H9 (cell line): ENCODE measurements at regions not wholly inside any gene's neighbourhood (a gene's known extent, or its start where the extent isn't known, plus 50 kb on each side); places are given as distances from the start of the nearest gene placed in this dataset.

ENCODE experiments used
- DNase-seq: peaks from one replicate; pipeline ENCODE4 v3.0.0-alpha.2; 2017
- H2AFZ ChIP-seq: one replicate; pipeline ENCODE4 v1.6.1; 2013; ENCODE audit warnings: mild to moderate bottlenecking, low read length, control low read depth, moderate library complexity
- H2AK5ac ChIP-seq: 2 replicates; pipeline ENCODE4 v1.6.1; 2013; ENCODE audit warnings: low read length, control low read depth, mixed read lengths; ENCODE audit not compliant: insufficient read length
- H2BK120ac ChIP-seq: one replicate; pipeline ENCODE4 v1.6.1; 2013; ENCODE audit warnings: low read depth, mild to moderate bottlenecking, low read length, control low read depth, inconsistent platforms; ENCODE audit not compliant: poor library complexity, severe bottlenecking
- H2BK12ac ChIP-seq: 2 replicates; pipeline ENCODE4 v1.6.1; 2013; ENCODE audit warnings: low read length, control low read depth, mixed read lengths, low read depth; ENCODE audit not compliant: insufficient read length
- H2BK15ac ChIP-seq: 2 replicates; pipeline ENCODE4 v1.6.1; 2013; ENCODE audit warnings: low read depth, low read length, control low read depth
- H2BK20ac ChIP-seq: one replicate; pipeline ENCODE4 v1.6.1; 2013; ENCODE audit warnings: low read depth, mild to moderate bottlenecking, low read length, control low read depth, inconsistent platforms; ENCODE audit not compliant: poor library complexity, severe bottlenecking
- H2BK5ac ChIP-seq: 2 replicates; pipeline ENCODE4 v1.6.1; 2013; ENCODE audit warnings: low read length, control low read depth, mixed read lengths; ENCODE audit not compliant: insufficient read length
- H3K14ac ChIP-seq: 2 replicates; pipeline ENCODE4 v1.6.1; 2013; ENCODE audit warnings: low read length, control low read depth; ENCODE audit not compliant: insufficient read depth
- H3K18ac ChIP-seq: 2 replicates; pipeline ENCODE4 v1.6.1; 2013; ENCODE audit warnings: low read depth, mild to moderate bottlenecking, mixed read lengths, low read length, control low read depth; ENCODE audit not compliant: insufficient read length
- H3K23ac ChIP-seq: 2 replicates; pipeline ENCODE4 v1.6.1; 2013; ENCODE audit warnings: low read length, control low read depth, mixed read lengths, low read depth; ENCODE audit not compliant: insufficient read length
- H3K23me2 ChIP-seq: 2 replicates; pipeline ENCODE4 v1.6.1; 2013; ENCODE audit warnings: low read depth, mild to moderate bottlenecking, mixed read lengths, low read length, control low read depth; ENCODE audit not compliant: insufficient read length, poor library complexity, severe bottlenecking
- H3K27ac ChIP-seq: 2 replicates; pipeline ENCODE4 v1.5.1; 2013; ENCODE audit warnings: low read length, control low read depth, mixed read lengths, low read depth; ENCODE audit not compliant: insufficient read length
- H3K27me3 ChIP-seq: 2 replicates; pipeline ENCODE4 v1.6.1; 2013; ENCODE audit warnings: low read length, control low read depth, inconsistent platforms; ENCODE audit not compliant: insufficient read depth
- H3K4ac ChIP-seq: 2 replicates; pipeline ENCODE4 v1.6.1; 2013; ENCODE audit warnings: low read depth, mild to moderate bottlenecking, control low read depth, inconsistent platforms, low read length, moderate library complexity
- H3K4me1 ChIP-seq: 2 replicates; pipeline ENCODE4 v1.6.1; 2013; ENCODE audit warnings: low read length, control low read depth, inconsistent platforms; ENCODE audit not compliant: insufficient read depth
- H3K4me2 ChIP-seq: 2 replicates; pipeline ENCODE4 v1.6.1; 2013; ENCODE audit warnings: low read length, control low read depth, mixed read lengths; ENCODE audit not compliant: insufficient read length, insufficient read depth
- H3K56ac ChIP-seq: 2 replicates; pipeline ENCODE4 v1.6.1; 2013; ENCODE audit warnings: low read depth, mild to moderate bottlenecking, mixed read lengths, low read length, control low read depth; ENCODE audit not compliant: insufficient read length
- H3K79me1 ChIP-seq: 2 replicates; pipeline ENCODE4 v1.6.1; 2013; ENCODE audit warnings: low read depth, mild to moderate bottlenecking, moderate library complexity, low read length, control low read depth, inconsistent platforms; ENCODE audit not compliant: insufficient read depth, poor library complexity, severe bottlenecking
- H3K79me2 ChIP-seq: 2 replicates; pipeline ENCODE4 v1.6.1; 2013; ENCODE audit warnings: low read length, control low read depth, inconsistent platforms; ENCODE audit not compliant: insufficient read depth
- H3K9ac ChIP-seq: 2 replicates; pipeline ENCODE4 v1.6.1; 2013; ENCODE audit warnings: low read length, control low read depth, mixed read lengths; ENCODE audit not compliant: insufficient read length; ENCODE audit errors: extremely low read depth
- H3K9me3 ChIP-seq: one replicate; pipeline ENCODE4 v1.6.1; 2013; ENCODE audit warnings: low read depth, low read length, inconsistent platforms; ENCODE audit not compliant: control insufficient read depth
- H3T11ph ChIP-seq: one replicate; pipeline ENCODE4 v1.6.1; 2013; ENCODE audit warnings: mild to moderate bottlenecking, low read length, control low read depth, inconsistent platforms
- H4K20me1 ChIP-seq: one replicate; pipeline ENCODE4 v1.6.1; 2013; ENCODE audit not compliant: control insufficient read depth, insufficient read length, insufficient read depth
- H4K5ac ChIP-seq: 2 replicates; pipeline ENCODE4 v1.6.1; 2013; ENCODE audit warnings: low read depth, mild to moderate bottlenecking, mixed read lengths, low read length, control low read depth; ENCODE audit not compliant: insufficient read length
- H4K8ac ChIP-seq: replicated peaks from 2 replicates; pipeline ENCODE4 v1.6.1; 2013; ENCODE audit warnings: low read length, control low read depth, mixed read lengths, low read depth; ENCODE audit not compliant: insufficient read length
- H4K91ac ChIP-seq: 2 replicates; pipeline ENCODE4 v1.6.1; 2013; ENCODE audit warnings: low read depth, mild to moderate bottlenecking, moderate library complexity, mixed read lengths, low read length, control low read depth; ENCODE audit not compliant: insufficient read length
- H3K27ac Mint-ChIP-seq, 3 experiments: 2 replicates in 2 of 3; 3 replicates in 1 of 3; pipeline ENCODE4 v1.8.0; 2020 to 2021; ENCODE audit warnings: mixed read lengths in 3 of 3, mild to moderate bottlenecking in 1 of 3, moderate library complexity in 1 of 3
- H3K27me3 Mint-ChIP-seq: 2 replicates; pipeline ENCODE4 v1.8.0; 2021; ENCODE audit warnings: low read depth, mild to moderate bottlenecking, moderate library complexity, mixed read lengths
- H3K36me3 Mint-ChIP-seq, 3 experiments: 2 replicates in 2 of 3; 3 replicates in 1 of 3; pipeline ENCODE4 v1.8.0; 2020 to 2021; ENCODE audit warnings: low read depth in 3 of 3, mixed read lengths in 3 of 3; ENCODE audit not compliant: insufficient read depth in 1 of 3
- H3K4me1 Mint-ChIP-seq, 2 experiments: 2 replicates each; pipeline ENCODE4 v1.8.0; 2020; ENCODE audit warnings: mixed read lengths in 2 of 2
- H3K4me3 Mint-ChIP-seq, 2 experiments: 2 replicates in 1 of 2; 3 replicates in 1 of 2; pipeline ENCODE4 v1.8.0; 2020 to 2021; ENCODE audit warnings: mild to moderate bottlenecking in 2 of 2, mixed read lengths in 2 of 2, moderate library complexity in 1 of 2
- H3K9me3 Mint-ChIP-seq, 2 experiments: 2 replicates in 1 of 2; 3 replicates in 1 of 2; pipeline ENCODE4 v1.8.0; 2020; ENCODE audit warnings: mild to moderate bottlenecking in 2 of 2, mixed read lengths in 2 of 2, moderate library complexity in 1 of 2
- WGBS: extraction: QIAGEN DNeasy Blood & Tissue Kit; methylation state at CpG from one replicate; pipeline ENCODE4 v1.1.7; 2013; ENCODE audit warnings: missing lambda C conversion rate, low lambda C conversion rate, mixed read lengths; ENCODE audit not compliant: insufficient read length; ENCODE audit errors: extremely low coverage; 5-methylcytosine and 5-hydroxymethylcytosine counted together
- TF ChIP-seq, protein P1 (sequence below): fragments of 200-600 bp; sonication (generic); conservative IDR thresholded peaks from 3 replicates; pipeline ENCODE4 v1.8.0; 2021; ENCODE audit warnings: antibody characterized with exemption, mild to moderate bottlenecking

DNA sequence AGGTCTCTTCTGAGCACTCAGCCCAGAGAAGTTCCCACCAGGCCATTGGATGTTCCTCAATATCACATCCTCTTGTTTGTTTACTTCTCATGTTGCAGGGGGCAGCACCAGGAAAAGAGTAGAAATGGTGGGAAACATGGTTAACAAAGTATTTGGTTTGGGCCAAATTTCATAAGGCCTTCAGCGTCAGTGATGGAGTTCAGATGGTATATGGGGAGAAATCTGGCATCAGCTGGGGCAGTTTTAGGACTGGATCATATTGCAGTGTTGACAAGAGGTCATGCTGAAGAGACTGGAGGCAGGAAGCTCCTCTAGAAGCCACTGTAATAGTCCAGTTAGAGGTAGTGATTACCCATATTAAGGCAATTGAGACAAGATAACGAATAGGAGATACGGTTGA lies 200.0 kb downstream of the WDR11 start:
- Mint-ChIP-seq H3K27me3 (no peaks in the 10 kb centered on the region; the same call in 1 of the 2 replicates), H3K4me3 (no peak overlapping the region), H3K9me3 (peaks cover 3% of the 10 kb centered on the region in 2 experiments; a peak in 4 of 5 replicates), H3K4me1 (no peaks in the 10 kb centered on the region), H3K27ac (no peak overlapping the region), H3K36me3 (no peaks in the 10 kb centered on the region)
- no peaks in the 10 kb centered on the region for H3K79me1 ChIP-seq
- H3K27me3 ChIP-seq: no peaks in the 10 kb centered on the region
- no peak overlapping the region for H3K14ac ChIP-seq
- no peaks in the 10 kb centered on the region for H3K79me2 ChIP-seq
- no peaks in the 10 kb centered on the region for H3K9me3 ChIP-seq
- H4K91ac ChIP-seq: no peak overlapping the region
- H3K18ac ChIP-seq: no peak overlapping the region
- no peaks in the 10 kb centered on the region for H4K20me1 ChIP-seq
- no peak overlapping the region for H4K8ac ChIP-seq
- H3K4ac ChIP-seq: no peak overlapping the region
- no peaks in the 10 kb centered on the region for H3K4me1 ChIP-seq
- no peak overlapping the region for H2BK15ac ChIP-seq
- no peak overlapping the region for H2BK20ac ChIP-seq
- TF ChIP-seq, protein P1, sequence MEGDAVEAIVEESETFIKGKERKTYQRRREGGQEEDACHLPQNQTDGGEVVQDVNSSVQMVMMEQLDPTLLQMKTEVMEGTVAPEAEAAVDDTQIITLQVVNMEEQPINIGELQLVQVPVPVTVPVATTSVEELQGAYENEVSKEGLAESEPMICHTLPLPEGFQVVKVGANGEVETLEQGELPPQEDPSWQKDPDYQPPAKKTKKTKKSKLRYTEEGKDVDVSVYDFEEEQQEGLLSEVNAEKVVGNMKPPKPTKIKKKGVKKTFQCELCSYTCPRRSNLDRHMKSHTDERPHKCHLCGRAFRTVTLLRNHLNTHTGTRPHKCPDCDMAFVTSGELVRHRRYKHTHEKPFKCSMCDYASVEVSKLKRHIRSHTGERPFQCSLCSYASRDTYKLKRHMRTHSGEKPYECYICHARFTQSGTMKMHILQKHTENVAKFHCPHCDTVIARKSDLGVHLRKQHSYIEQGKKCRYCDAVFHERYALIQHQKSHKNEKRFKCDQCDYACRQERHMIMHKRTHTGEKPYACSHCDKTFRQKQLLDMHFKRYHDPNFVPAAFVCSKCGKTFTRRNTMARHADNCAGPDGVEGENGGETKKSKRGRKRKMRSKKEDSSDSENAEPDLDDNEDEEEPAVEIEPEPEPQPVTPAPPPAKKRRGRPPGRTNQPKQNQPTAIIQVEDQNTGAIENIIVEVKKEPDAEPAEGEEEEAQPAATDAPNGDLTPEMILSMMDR: no peak
- H2AK5ac ChIP-seq: no peak overlapping the region
- WGBS: no CpG with 5 or more reads among the region's 3 CpGs
- no peak overlapping the region for H2AFZ ChIP-seq
- H3K56ac ChIP-seq: no peak overlapping the region
- H2BK5ac ChIP-seq: no peak overlapping the region
- DNase-seq: no peak
- no peak overlapping the region for H2BK12ac ChIP-seq
- H3K4me2 ChIP-seq: no peak overlapping the region
- no peak overlapping the region for H3K23ac ChIP-seq
- H3K9ac ChIP-seq: no peak overlapping the region
- no peak overlapping the region for H2BK120ac ChIP-seq
- H3K27ac ChIP-seq: no peak overlapping the region
- H4K5ac ChIP-seq: no peak overlapping the region
- H3K23me2 ChIP-seq: no peaks in the 10 kb centered on the region
- H3T11ph ChIP-seq: no peak overlapping the region
